HCT116 (cell line): ENCODE measurements at regions not wholly inside any gene's neighbourhood (a gene's known extent, or its start where the extent isn't known, plus 50 kb on each side); places are given as distances from the start of the nearest gene placed in this dataset.

Source experiments
- ATAC-seq: fragments of 200-7000 bp; cut with Tn5 transposase; 2 replicates; pipeline ENCODE4 v1.9.1; 2020; ENCODE audit warnings: mild to moderate bottlenecking, moderate library complexity
- BruUV-seq: library from RNA; stranded (reverse); fragments of 400-500 nt; replicated peaks from 2 replicates; lab custom pipeline; 2021; lab: Mats Ljungman, UMichigan
- CTCF ChIA-PET: fragments of 300-600 bp; sonication (Branson Sonifier 250); formaldehyde crosslinking; loops from one replicate; lab custom pipeline; 2021; ENCODE audit warnings: antibody characterized with exemption; lab: Charles Lee
- POLR2A ChIA-PET: fragments of 300-600, 350-600 bp; sonication (Branson Sonifier 250); formaldehyde crosslinking; loops from one replicate; lab custom pipeline; 2021; ENCODE audit warnings: antibody characterized with exemption; lab: Charles Lee
- RAD21 ChIA-PET, 2 experiments: fragments of 300-600 bp; sonication (Branson Sonifier 250); formaldehyde crosslinking; loops; one replicate each; lab custom pipeline; 2023; ENCODE audit warnings: low total read pairs in 2 of 2; ENCODE audit not compliant: uncharacterized antibody in 2 of 2, unreplicated experiment in 2 of 2, low non-redundant PET in 1 of 2; lab: Charles Lee
- DNase-seq: peaks from one replicate; pipeline ENCODE4 v3.0.0-alpha.2; 2010; ENCODE audit warnings: low read depth, low spot score
- H2AFZ ChIP-seq: fragments of 200-600 bp; shearing (Covaris generic), sonication (generic); 2 replicates; pipeline ENCODE4 v1.6.1; 2017; ENCODE audit warnings: low read depth, mixed run types, mixed read lengths, antibody characterized with exemption, low read length; ENCODE audit not compliant: poor library complexity, severe bottlenecking
- H3K27ac ChIP-seq: 2 replicates; pipeline ENCODE4 v1.5.1; 2012; ENCODE audit warnings: low read depth, low read length
- H3K27me3 ChIP-seq: fragments of 200-600 bp; sonication (generic); 2 replicates; pipeline ENCODE4 v1.6.1; 2016; ENCODE audit warnings: mixed run types, low read length, mixed read lengths; ENCODE audit not compliant: insufficient read depth
- H3K36me3 ChIP-seq, 2 experiments: fragments of 200-500 bp in 1 of 2; fragments of 200-600 bp in 1 of 2; sonication (Bioruptor generic) in 1 of 2; sonication (generic) in 1 of 2; 2 replicates each; pipeline versions ENCODE4 v1.5.1 to v1.6.1; 2014 to 2016; ENCODE audit warnings: low read length in 2 of 2, inconsistent platforms in 1 of 2, mixed read lengths in 1 of 2, mixed run types in 1 of 2; ENCODE audit not compliant: insufficient read depth in 2 of 2, control insufficient read depth in 1 of 2
- H3K4me1 ChIP-seq, 2 experiments: fragments of 200-600 bp in 1 of 2; sonication (generic) in 1 of 2; 2 replicates each; pipeline versions ENCODE4 v1.5.1 to v1.6.1; 2012 to 2017; ENCODE audit warnings: low read length in 2 of 2, inconsistent platforms in 1 of 2, mild to moderate bottlenecking in 1 of 2, mixed read lengths in 1 of 2, mixed run types in 1 of 2, moderate library complexity in 1 of 2; ENCODE audit not compliant: insufficient read depth in 2 of 2, control insufficient read depth in 1 of 2
- H3K4me2 ChIP-seq: fragments of 200-600 bp; sonication (generic); 2 replicates; pipeline ENCODE4 v1.6.1; 2017; ENCODE audit warnings: mixed run types, low read length, mixed read lengths
- H3K4me3 ChIP-seq, 2 experiments: fragments of 200-600 bp in 1 of 2; sonication (generic) in 1 of 2; replicated peaks in 1 of 2; 2 replicates each; pipeline ENCODE4 v1.5.1; 2011 to 2016; ENCODE audit warnings: low read length in 2 of 2, control low read depth in 1 of 2, low read depth in 1 of 2, mild to moderate bottlenecking in 1 of 2, mixed read lengths in 1 of 2, mixed run types in 1 of 2
- H3K79me2 ChIP-seq: fragments of 200-600 bp; sonication (generic); 2 replicates; pipeline ENCODE4 v1.6.1; 2017; ENCODE audit warnings: mild to moderate bottlenecking, mixed run types, low read length, moderate library complexity, mixed read lengths; ENCODE audit not compliant: insufficient read depth
- H3K9ac ChIP-seq: fragments of 200-600 bp; sonication (generic); 2 replicates; pipeline ENCODE4 v1.6.1; 2016; ENCODE audit warnings: low read length, mixed read lengths
- H3K9me2 ChIP-seq: fragments of 200-600 bp; sonication (generic), shearing (Covaris generic); 2 replicates; pipeline ENCODE4 v1.6.1; 2017; ENCODE audit warnings: mixed run types, mild to moderate bottlenecking, moderate library complexity; ENCODE audit not compliant: insufficient read depth
- H3K9me3 ChIP-seq, 2 experiments: fragments of 200-500 bp in 1 of 2; fragments of 200-600 bp in 1 of 2; sonication (Bioruptor generic) in 1 of 2; sonication (generic) in 1 of 2; 2 replicates each; pipeline ENCODE4 v1.6.1; 2014 to 2017; ENCODE audit warnings: low read length in 2 of 2, mixed read lengths in 2 of 2, inconsistent platforms in 1 of 2, low read depth in 1 of 2, mild to moderate bottlenecking in 1 of 2, mixed run types in 1 of 2, moderate library complexity in 1 of 2; ENCODE audit not compliant: control insufficient read depth in 1 of 2, insufficient read depth in 1 of 2
- H4K20me1 ChIP-seq: fragments of 200-600 bp; sonication (generic), shearing (Covaris generic); 2 replicates; pipeline ENCODE4 v1.6.1; 2017; ENCODE audit warnings: mixed run types, mild to moderate bottlenecking, moderate library complexity; ENCODE audit not compliant: insufficient read depth
- ATF3 ChIP-seq: IDR thresholded peaks from 2 replicates; pipeline ENCODE4 v1.6.1; 2012
- CBX3 ChIP-seq: IDR thresholded peaks from 2 replicates; pipeline ENCODE4 v1.6.1; 2012; ENCODE audit warnings: low read depth
- EZH2phosphoT487 ChIP-seq: fragments of 200-600 bp; IDR thresholded peaks from 2 replicates; pipeline ENCODE4 v1.6.1; 2018; ENCODE audit warnings: antibody characterized with exemption, borderline replicate concordance
- FOSL1 ChIP-seq: IDR thresholded peaks from 2 replicates; pipeline ENCODE4 v1.6.1; 2012; ENCODE audit warnings: low read depth
- JUND ChIP-seq: IDR thresholded peaks from 2 replicates; pipeline ENCODE4 v1.6.1; 2012
- RAD21 ChIP-seq: IDR thresholded peaks from 2 replicates; pipeline ENCODE4 v1.6.1; 2012; ENCODE audit warnings: low read depth, mild to moderate bottlenecking
- SIN3A ChIP-seq: IDR thresholded peaks from 2 replicates; pipeline ENCODE4 v1.6.1; 2012; ENCODE audit warnings: low read depth
- SP1 ChIP-seq: IDR thresholded peaks from 2 replicates; pipeline ENCODE4 v1.6.1; 2012; ENCODE audit warnings: low read depth
- TCF7L2 ChIP-seq: IDR thresholded peaks from 2 replicates; pipeline ENCODE4 v1.7.0; 2011; ENCODE audit warnings: borderline replicate concordance, inconsistent platforms; ENCODE audit not compliant: insufficient read depth, insufficient read length; ENCODE audit errors: extremely low read depth
- ZFX ChIP-seq: fragments of 450-650 bp; IDR thresholded peaks from 2 replicates; pipeline ENCODE4 v1.6.1; 2017
- ZNF274 ChIP-seq: fragments of 200-500 bp; sonication (Bioruptor generic); IDR thresholded peaks from 2 replicates; pipeline ENCODE4 v1.6.1; 2014; ENCODE audit warnings: mild to moderate bottlenecking, low read depth, low read length, inconsistent platforms
- intact Hi-C: fragments of 100-400 bp; cut with micrococcal nuclease; formaldehyde crosslinking; loops from 2 replicates; pipeline ENCODE4 v1.10.0; 2022
- TF ChIP-seq, protein P1 (sequence below), 3 experiments: fragments of 200-600 bp in 1 of 3; sonication (generic) in 1 of 3; IDR thresholded peaks in 2 of 3; conservative IDR thresholded peaks in 1 of 3; 2 replicates each; pipeline ENCODE4 v1.5.1; 2012 to 2017; ENCODE audit warnings: low read depth in 2 of 3, low read length in 2 of 3, antibody characterized with exemption in 1 of 3, borderline replicate concordance in 1 of 3, control low read depth in 1 of 3, mild to moderate bottlenecking in 1 of 3, mixed read lengths in 1 of 3, mixed run types in 1 of 3, moderate library complexity in 1 of 3; ENCODE audit not compliant: insufficient read depth in 1 of 3
- TF ChIP-seq, protein P2 (sequence below): IDR thresholded peaks from 2 replicates; pipeline ENCODE4 v1.6.1; 2011; ENCODE audit warnings: mild to moderate bottlenecking, low read length, moderate library complexity; ENCODE audit not compliant: insufficient replicate concordance; ENCODE audit errors: extremely low read depth

DNA sequence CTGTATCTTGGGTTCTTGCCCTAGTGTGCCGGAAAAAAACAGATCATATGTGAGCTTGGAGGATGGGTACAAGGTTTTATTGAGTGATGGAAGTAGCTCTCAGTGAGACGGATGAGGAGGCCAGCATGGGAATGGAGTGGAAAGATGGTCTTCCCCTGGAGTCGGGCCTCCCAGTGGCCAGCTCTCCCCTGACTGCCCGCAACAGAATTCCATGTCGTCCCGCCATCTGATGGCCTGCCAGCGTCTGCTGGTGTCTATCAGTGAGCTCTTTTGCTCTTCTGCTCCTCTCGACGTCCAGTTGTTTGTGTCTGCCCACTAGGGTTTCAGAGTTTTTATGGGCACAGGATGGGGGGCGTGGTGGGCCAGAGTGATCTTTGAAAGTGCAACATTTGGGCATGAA lies 315.2 kb upstream of the BRINP3 start:
- no peak for ATAC-seq

More for the DNA sequence above, 315.2 kb upstream of the BRINP3 start:
- no peak for DNase-seq
- ChIA-PET CTCF (no interaction called here), RAD21 (no interaction called here), POLR2A (interaction anchor here (0.6 kb wide), 1 partner anchor 21 kb away, joined by 3 read pairs; no protein-coding TSS in a partner anchor)
- Histone ChIP-seq H3K36me3 (no peaks in the 10 kb centered on the region), H4K20me1 (no peaks in the 10 kb centered on the region), H3K27me3 (no peaks in the 10 kb centered on the region), H3K9me3 (no peaks in the 10 kb centered on the region), H3K4me3 (no peak overlapping the region), H3K4me1 (no peaks in the 10 kb centered on the region), H3K27ac (no peak overlapping the region), H3K79me2 (no peaks in the 10 kb centered on the region), H2AFZ (no peak overlapping the region), H3K9ac (no peak overlapping the region), H3K9me2 (no peaks in the 10 kb centered on the region), H3K4me2 (no peak overlapping the region)
- intact Hi-C loops, result no loop called here
- BruUV-seq, result no TSS peak
- TF ChIP-seq JUND (no peak), RAD21 (no peak), EZH2phosphoT487 (no peak), CBX3 (no peak), SIN3A (no peak), SP1 (no peak), TCF7L2 (no peak), FOSL1 (no peak), ZFX (no peak), ZNF274 (no peak), ATF3 (no peak)
- TF ChIP-seq, protein P1, sequence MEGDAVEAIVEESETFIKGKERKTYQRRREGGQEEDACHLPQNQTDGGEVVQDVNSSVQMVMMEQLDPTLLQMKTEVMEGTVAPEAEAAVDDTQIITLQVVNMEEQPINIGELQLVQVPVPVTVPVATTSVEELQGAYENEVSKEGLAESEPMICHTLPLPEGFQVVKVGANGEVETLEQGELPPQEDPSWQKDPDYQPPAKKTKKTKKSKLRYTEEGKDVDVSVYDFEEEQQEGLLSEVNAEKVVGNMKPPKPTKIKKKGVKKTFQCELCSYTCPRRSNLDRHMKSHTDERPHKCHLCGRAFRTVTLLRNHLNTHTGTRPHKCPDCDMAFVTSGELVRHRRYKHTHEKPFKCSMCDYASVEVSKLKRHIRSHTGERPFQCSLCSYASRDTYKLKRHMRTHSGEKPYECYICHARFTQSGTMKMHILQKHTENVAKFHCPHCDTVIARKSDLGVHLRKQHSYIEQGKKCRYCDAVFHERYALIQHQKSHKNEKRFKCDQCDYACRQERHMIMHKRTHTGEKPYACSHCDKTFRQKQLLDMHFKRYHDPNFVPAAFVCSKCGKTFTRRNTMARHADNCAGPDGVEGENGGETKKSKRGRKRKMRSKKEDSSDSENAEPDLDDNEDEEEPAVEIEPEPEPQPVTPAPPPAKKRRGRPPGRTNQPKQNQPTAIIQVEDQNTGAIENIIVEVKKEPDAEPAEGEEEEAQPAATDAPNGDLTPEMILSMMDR (IDR thresholded peaks at IDR 0.05 in 2 of 3, conservative IDR thresholded peaks at IDR 0.05 in 1 of 3; ENCODE audit: borderline replicate concordance in 1 of 3, insufficient read depth in 1 of 3, low read depth in 2 of 3, low read length in 2 of 3), result no peak
- TF ChIP-seq, protein P2, sequence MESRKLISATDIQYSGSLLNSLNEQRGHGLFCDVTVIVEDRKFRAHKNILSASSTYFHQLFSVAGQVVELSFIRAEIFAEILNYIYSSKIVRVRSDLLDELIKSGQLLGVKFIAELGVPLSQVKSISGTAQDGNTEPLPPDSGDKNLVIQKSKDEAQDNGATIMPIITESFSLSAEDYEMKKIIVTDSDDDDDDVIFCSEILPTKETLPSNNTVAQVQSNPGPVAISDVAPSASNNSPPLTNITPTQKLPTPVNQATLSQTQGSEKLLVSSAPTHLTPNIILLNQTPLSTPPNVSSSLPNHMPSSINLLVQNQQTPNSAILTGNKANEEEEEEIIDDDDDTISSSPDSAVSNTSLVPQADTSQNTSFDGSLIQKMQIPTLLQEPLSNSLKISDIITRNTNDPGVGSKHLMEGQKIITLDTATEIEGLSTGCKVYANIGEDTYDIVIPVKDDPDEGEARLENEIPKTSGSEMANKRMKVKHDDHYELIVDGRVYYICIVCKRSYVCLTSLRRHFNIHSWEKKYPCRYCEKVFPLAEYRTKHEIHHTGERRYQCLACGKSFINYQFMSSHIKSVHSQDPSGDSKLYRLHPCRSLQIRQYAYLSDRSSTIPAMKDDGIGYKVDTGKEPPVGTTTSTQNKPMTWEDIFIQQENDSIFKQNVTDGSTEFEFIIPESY, result no peak
